HG03097 (cell line): ENCODE measurements at regions not wholly inside any gene's neighbourhood (a gene's known extent, or its start where the extent isn't known, plus 50 kb on each side); places are given as distances from the start of the nearest gene placed in this dataset.
A peak's percentile ranks its signal among the peaks of the same experiment; 100 is the strongest.

ENCODE experiments used
- ATAC-seq: cut with Tn5 transposase; IDR thresholded peaks from one replicate; pipeline ENCODE4 v1.9.1; 2021; ENCODE audit not compliant: unreplicated experiment, low FRiP score

DNA sequence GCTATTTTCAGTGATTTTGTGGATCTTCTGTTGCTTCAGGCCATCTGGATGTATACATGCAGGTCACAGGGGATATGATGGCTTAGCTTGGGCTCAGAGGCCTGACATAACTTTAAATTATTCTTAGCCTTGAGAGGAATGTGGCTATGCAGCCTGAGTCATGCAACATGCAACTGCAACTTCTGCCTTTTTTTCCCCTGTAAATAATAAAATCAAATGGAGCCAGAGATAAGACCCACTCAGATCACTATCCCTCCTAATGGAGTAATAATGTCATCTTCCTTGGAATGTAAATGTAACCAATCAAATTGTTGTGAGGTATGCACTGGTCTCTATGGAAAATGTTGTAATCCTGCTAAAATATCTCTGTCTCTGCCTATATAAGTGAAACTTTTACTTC is 54.9 kb downstream of the MAGEB17 start:
- ATAC-seq: no peak

DNA sequence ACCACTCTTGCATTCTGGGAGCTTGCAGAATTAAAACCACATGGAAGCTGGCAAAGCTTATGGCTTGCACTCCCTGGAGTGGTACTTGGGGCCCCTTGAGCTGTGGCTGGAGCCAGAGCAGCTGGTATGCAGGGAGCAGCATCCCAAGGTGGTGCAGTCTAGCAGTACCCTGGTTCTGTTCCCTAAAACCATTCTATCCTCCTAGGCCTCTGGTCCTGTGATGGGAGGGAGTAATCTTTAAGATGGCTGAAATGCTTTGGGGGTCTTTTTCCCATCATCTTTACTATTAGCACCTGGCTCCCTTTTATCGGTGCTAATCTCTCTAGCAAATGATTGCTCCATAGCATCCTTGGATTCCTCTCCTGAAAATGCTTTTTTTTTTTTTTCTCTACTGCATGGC is 56.1 kb downstream of the MAGEB17 start:
- ATAC-seq: no peak

- peak; percentile 52 for ATAC-seq
These were observed 71.9 kb downstream of the MAGEB17 start for GRCh38 chrX:16239211-16239610.

DNA sequence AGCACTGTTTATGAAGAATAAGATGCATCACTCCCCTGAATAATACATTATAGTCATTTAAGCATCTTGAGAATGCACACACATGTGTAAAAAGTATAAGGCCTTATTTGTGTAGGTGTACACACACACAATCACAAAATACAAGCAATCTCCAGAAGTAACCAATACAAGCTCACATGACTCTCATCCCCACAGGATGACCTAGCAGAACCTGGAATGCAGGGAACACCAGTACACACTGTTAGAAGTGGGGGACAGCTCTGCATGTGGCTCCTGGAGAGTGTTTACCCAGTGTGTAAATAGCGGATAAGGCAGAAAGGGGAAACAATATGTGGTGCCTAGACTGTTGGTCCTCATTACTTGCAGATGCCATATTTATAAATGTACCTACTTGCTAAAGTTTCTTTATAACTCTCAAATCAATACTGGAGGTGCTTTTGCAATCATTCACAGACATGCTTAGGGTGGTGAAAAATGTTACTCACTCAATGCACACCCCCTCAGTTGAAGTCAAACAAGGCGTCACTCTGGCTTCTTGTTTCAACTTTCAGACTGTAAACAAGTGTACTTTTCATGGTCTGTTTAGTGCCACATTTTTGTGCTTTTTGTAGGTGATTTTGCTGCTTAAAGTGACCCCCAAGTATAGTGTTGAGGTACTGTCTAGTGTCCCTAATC is 73.1 kb downstream of the MAGEB17 start:
- no peak for ATAC-seq

DNA sequence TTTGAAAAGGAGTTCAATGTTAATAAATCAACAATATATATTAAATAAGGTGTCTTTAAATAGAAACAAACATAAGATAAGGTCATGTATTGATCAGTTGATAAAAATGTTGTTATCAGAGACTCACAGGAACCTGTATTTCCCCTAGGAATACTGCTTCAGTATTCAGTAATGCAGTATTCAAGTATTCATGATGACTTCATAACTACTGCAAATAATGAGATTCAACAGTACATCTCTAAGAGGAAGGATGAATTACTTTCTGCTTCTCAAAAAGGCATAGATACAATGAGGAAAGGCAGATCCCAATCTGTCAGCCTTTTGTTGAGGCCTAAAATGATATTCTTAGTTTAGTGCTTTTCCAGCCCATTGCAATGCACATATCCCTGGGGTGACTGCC is 73.7 kb downstream of the MAGEB17 start:
- no peak for ATAC-seq

- no peak for ATAC-seq
These were observed 83.0 kb downstream of the MAGEB17 start for GRCh38 chrX:16250296-16250695.

DNA sequence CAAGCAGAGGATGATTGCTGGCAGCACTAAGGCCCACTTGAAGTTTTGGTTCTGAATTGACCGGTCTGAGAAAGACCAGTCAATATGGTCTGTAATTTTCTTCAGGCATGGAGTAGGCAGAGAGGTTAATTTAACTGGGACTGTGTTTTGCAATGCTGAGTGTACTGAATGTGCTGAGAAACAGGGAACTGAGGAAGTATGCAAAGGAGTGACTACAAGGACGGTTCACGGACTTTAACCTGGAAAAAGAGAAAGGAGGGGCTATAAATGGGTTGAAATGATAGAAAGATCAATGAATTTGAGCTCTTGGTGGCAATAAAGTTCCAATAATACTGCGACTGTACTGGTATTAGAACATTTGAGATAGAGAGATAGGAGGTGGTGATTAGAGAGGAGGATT is 84.5 kb downstream of the MAGEB17 start:
- no peak for ATAC-seq

GRCh38 chrX:16258882-16259281 is 91.6 kb downstream of the MAGEB17 start:
- ATAC-seq: no peak

DNA sequence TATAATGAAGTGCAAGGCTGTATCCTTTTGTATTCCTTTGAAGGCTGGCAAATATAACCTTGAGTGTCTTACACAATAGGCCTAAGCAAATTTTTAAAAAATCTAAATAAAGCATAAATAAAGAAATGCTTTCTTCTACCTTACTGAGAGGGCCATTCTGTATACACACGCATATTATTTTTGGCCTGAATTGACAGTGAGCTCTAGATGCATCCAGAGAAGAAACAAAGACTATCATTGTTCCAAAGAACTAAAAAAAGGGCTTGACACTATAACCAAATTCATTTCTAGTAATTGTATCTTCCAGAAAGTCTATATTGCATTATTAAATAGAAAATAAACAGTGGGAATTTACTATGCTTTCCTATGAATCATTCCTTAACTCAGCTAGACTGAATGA is 100.2 kb downstream of the MAGEB17 start:
- no peak for ATAC-seq

GRCh38 chrX:16268206-16268605 is 100.9 kb downstream of the MAGEB17 start:
- ATAC-seq: no peak

DNA sequence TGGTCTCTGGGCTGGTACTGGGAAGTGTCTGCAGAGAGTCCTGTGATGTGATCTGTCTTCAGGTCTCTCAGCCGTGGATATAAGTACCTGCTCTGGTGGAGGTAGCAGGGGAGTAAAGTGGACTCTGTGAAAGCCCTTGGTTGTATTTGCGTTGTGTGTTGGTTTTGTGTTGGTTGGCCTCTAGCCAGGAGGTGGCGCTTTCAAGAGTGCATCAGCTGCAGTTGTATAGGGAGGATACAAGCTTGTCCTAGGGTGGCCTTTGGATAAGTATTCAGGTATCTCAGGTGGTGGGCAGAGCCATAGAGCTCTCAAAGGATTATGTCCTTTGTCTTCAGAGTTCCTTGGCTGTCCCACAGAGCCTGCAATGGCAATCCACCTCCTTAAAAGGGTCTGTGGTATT is 111.6 kb downstream of the MAGEB17 start:
- no peak for ATAC-seq

- no peak for ATAC-seq
These were observed 114.9 kb downstream of the MAGEB17 start for GRCh38 chrX:16282209-16282608.

GRCh38 chrX:16284842-16285241 is 117.6 kb downstream of the MAGEB17 start:
- ATAC-seq: no peak

GRCh38 chrX:16290997-16291396 is 123.7 kb downstream of the MAGEB17 start:
- ATAC-seq: no peak

GRCh38 chrX:16300831-16301230 is 133.6 kb downstream of the MAGEB17 start:
- no peak for ATAC-seq

DNA sequence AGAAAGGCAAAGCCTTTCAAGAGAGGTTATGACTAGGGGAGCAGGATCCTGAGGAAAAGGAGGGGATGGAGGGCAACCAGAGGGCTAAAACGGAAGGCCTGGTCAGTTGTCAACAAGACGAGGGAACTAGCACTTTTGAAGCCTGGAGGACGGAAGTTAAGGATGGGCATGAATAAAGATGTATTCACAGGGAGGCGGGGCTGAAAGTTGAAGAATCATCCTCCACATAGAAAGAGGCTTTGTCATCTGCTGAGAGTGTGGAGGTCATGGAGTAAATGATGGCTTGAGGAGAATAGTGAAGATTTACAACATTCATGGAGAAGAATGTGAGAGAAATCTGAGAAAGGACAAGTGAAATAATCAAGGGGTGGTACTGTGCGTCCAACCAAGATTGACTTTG is 137.5 kb downstream of the MAGEB17 start:
- ATAC-seq: no peak

DNA sequence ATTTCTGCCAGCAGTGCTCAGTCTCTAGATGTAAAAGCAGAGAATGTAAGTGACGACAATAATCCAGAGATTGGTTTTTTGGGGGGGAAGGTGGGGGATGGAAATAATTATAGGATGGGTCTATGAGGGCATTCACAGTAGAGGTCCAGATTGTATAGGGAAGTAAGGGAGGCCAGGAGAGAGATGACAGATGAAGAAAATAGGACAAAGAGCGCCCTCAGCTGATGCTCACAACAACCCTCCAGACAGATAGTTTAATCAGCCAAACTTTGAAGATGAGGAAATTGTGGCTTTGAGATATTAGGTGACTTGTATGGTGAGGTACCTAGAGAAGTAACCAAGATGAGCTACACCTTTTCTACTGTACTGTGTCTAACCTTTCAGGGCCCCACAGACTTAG is 137.9 kb downstream of the MAGEB17 start:
- ATAC-seq: no peak

GRCh38 chrX:16307950-16308349 is 140.7 kb downstream of the MAGEB17 start:
- ATAC-seq: no peak

DNA sequence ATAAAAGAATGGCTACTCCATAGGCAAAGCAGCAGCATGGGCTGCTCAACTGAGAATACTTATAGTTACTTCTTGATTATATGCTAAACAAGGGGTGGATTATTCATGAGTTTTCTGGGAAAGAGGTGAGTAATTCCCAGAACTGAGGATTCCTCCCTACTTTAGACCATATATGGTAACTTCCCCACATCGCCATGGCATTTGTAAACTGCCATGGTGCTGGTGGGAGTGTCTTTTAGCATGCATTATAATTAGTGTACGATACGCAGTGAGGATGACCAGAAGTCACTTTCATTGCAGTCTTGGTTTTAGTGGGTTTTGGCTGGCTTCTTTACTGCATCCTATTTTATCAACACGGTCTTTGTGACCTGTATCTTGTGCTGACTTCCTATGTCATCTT is 141.5 kb downstream of the MAGEB17 start:
- no peak for ATAC-seq

DNA sequence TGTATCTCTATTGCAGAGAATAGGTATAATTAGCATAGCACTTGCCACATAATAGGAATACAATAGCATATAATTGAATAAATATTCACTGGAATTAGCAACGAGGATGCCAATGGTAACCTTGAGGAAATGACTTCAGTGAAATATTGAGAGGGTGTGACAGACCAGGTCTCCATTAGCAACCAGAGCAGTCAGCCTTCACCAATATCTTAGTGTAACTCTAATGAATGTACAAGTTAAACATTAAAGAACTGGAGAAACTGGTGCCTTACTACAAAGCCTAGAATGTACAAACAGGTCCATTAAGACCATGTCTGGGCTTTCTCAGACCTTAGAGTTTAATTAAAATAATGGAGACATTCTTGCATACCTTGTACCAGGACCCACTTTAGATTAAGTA is 143.0 kb downstream of the MAGEB17 start:
- no peak for ATAC-seq

DNA sequence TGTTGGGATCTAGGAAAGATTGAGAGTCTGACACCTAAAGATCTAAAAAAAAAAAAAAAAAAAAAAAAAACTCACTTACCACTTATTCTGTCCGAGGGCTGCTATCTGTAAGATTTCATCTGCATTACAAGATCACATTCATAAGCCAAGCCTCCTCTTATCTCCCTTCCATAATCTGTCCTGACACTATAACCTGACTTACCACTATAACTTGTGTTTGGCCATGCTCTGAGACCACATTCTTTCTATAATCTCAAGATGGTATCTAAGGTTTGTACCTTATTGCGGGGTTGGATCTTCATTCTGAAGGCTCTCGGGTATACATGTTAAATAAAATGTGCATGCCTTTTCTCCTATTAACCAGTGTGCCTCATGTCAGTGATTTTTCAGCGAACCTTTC is 144.4 kb downstream of the MAGEB17 start:
- ATAC-seq: no peak

- ATAC-seq: no peak
These were observed 145.7 kb downstream of the MAGEB17 start for GRCh38 chrX:16312761-16313623.
